ENCODE measurements at regions not wholly inside any gene's neighbourhood (a gene's known extent, or its start where the extent isn't known, plus 50 kb on each side); places are given as distances from the start of the nearest gene placed in this dataset.

GRCh38 chr2:153311432-153311831 is 167.1 kb downstream of the RPRM start:
- no peak overlapping the region for H3K27ac Mint-ChIP-seq
- Histone ChIP-seq H3K36me3 (ENCODE audit: insufficient read depth) (no peaks in the 10 kb centered on the region), H3K27me3 (ENCODE audit: insufficient read depth) (no peaks in the 10 kb centered on the region), H3K27ac (ENCODE audit: low read depth) (no peak overlapping the region), H3K4me3 (no peak overlapping the region), H2AFZ (no peak overlapping the region), H3K79me2 (replicated peaks; ENCODE audit: insufficient read depth) (no peaks in the 10 kb centered on the region), H3F3A (replicated peaks; ENCODE audit: low read depth) (no peaks in the 10 kb centered on the region), H3K9me2 (ENCODE audit: insufficient read depth) (no peaks in the 10 kb centered on the region), H3K4me2 (no peak overlapping the region), H4K20me1 (replicated peaks; ENCODE audit: insufficient read depth) (no peaks in the 10 kb centered on the region), H3K4me1 (ENCODE audit: insufficient read depth) (no peaks in the 10 kb centered on the region)
- H3K9me3 Mint-ChIP-seq, result no peaks in the 10 kb centered on the region
- no peaks in the 10 kb centered on the region for H3K4me1 Mint-ChIP-seq
- H3K4me3 Mint-ChIP-seq, result no peak overlapping the region
- DNase-seq (ENCODE audit: low spot score) (no peak), ATAC-seq (no peak)
- no peaks in the 10 kb centered on the region for H3K36me3 Mint-ChIP-seq (ENCODE audit: low read depth)
- no peaks in the 10 kb centered on the region for H3K27me3 Mint-ChIP-seq (ENCODE audit: insufficient read depth, low read depth, poor library complexity)
- TF ChIP-seq CTCF (conservative IDR thresholded peaks at IDR 0.05; ENCODE audit: low read depth in 2 of 2) (no peak), JUNB (IDR thresholded peaks at IDR 0.05; ENCODE audit: unreplicated experiment) (no peak), CREB1 (CRISPR knock-in tag; IDR thresholded peaks at IDR 0.05; ENCODE audit: low read depth) (no peak), STAT1 (IDR thresholded peaks at IDR 0.05; ENCODE audit: unreplicated experiment) (no peak), ZNF331 (CRISPR knock-in tag; IDR thresholded peaks at IDR 0.05; ENCODE audit: low read depth) (no peak), ZNF114 (CRISPR knock-in tag; IDR thresholded peaks at IDR 0.05) (no peak), EZH2 (IDR thresholded peaks at IDR 0.05; ENCODE audit: low read depth, unreplicated experiment) (no peak), NANOG (IDR thresholded peaks at IDR 0.05; ENCODE audit: borderline replicate concordance) (no peak), EZH2phosphoT487 (IDR thresholded peaks at IDR 0.05; ENCODE audit: unreplicated experiment) (no peak), POLR2AphosphoS5 (IDR thresholded peaks at IDR 0.05; ENCODE audit: low read depth) (no peak)
- TF ChIP-seq, protein P1, sequence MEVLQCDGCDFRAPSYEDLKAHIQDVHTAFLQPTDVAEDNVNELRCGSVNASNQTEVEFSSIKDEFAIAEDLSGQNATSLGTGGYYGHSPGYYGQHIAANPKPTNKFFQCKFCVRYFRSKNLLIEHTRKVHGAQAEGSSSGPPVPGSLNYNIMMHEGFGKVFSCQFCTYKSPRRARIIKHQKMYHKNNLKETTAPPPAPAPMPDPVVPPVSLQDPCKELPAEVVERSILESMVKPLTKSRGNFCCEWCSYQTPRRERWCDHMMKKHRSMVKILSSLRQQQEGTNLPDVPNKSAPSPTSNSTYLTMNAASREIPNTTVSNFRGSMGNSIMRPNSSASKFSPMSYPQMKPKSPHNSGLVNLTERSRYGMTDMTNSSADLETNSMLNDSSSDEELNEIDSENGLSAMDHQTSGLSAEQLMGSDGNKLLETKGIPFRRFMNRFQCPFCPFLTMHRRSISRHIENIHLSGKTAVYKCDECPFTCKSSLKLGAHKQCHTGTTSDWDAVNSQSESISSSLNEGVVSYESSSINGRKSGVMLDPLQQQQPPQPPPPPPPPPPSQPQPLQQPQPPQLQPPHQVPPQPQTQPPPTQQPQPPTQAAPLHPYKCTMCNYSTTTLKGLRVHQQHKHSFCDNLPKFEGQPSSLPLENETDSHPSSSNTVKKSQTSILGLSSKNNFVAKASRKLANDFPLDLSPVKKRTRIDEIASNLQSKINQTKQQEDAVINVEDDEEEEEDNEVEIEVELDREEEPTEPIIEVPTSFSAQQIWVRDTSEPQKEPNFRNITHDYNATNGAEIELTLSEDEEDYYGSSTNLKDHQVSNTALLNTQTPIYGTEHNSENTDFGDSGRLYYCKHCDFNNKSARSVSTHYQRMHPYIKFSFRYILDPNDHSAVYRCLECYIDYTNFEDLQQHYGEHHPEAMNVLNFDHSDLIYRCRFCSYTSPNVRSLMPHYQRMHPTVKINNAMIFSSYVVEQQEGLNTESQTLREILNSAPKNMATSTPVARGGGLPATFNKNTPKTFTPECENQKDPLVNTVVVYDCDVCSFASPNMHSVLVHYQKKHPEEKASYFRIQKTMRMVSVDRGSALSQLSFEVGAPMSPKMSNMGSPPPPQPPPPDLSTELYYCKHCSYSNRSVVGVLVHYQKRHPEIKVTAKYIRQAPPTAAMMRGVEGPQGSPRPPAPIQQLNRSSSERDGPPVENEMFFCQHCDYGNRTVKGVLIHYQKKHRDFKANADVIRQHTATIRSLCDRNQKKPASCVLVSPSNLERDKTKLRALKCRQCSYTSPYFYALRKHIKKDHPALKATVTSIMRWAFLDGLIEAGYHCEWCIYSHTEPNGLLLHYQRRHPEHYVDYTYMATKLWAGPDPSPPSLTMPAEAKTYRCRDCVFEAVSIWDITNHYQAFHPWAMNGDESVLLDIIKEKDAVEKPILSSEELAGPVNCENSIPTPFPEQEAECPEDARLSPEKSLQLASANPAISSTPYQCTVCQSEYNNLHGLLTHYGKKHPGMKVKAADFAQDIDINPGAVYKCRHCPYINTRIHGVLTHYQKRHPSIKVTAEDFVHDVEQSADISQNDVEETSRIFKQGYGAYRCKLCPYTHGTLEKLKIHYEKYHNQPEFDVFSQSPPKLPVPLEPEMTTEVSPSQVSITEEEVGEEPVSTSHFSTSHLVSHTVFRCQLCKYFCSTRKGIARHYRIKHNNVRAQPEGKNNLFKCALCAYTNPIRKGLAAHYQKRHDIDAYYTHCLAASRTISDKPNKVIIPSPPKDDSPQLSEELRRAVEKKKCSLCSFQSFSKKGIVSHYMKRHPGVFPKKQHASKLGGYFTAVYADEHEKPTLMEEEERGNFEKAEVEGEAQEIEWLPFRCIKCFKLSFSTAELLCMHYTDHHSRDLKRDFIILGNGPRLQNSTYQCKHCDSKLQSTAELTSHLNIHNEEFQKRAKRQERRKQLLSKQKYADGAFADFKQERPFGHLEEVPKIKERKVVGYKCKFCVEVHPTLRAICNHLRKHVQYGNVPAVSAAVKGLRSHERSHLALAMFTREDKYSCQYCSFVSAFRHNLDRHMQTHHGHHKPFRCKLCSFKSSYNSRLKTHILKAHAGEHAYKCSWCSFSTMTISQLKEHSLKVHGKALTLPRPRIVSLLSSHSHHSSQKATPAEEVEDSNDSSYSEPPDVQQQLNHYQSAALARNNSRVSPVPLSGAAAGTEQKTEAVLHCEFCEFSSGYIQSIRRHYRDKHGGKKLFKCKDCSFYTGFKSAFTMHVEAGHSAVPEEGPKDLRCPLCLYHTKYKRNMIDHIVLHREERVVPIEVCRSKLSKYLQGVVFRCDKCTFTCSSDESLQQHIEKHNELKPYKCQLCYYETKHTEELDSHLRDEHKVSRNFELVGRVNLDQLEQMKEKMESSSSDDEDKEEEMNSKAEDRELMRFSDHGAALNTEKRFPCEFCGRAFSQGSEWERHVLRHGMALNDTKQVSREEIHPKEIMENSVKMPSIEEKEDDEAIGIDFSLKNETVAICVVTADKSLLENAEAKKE (CRISPR knock-in tag; IDR thresholded peaks at IDR 0.05), result no peak
- TF ChIP-seq, protein P2, sequence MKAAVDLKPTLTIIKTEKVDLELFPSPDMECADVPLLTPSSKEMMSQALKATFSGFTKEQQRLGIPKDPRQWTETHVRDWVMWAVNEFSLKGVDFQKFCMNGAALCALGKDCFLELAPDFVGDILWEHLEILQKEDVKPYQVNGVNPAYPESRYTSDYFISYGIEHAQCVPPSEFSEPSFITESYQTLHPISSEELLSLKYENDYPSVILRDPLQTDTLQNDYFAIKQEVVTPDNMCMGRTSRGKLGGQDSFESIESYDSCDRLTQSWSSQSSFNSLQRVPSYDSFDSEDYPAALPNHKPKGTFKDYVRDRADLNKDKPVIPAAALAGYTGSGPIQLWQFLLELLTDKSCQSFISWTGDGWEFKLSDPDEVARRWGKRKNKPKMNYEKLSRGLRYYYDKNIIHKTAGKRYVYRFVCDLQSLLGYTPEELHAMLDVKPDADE (IDR thresholded peaks at IDR 0.05), result no peak
- TF ChIP-seq, protein P3, sequence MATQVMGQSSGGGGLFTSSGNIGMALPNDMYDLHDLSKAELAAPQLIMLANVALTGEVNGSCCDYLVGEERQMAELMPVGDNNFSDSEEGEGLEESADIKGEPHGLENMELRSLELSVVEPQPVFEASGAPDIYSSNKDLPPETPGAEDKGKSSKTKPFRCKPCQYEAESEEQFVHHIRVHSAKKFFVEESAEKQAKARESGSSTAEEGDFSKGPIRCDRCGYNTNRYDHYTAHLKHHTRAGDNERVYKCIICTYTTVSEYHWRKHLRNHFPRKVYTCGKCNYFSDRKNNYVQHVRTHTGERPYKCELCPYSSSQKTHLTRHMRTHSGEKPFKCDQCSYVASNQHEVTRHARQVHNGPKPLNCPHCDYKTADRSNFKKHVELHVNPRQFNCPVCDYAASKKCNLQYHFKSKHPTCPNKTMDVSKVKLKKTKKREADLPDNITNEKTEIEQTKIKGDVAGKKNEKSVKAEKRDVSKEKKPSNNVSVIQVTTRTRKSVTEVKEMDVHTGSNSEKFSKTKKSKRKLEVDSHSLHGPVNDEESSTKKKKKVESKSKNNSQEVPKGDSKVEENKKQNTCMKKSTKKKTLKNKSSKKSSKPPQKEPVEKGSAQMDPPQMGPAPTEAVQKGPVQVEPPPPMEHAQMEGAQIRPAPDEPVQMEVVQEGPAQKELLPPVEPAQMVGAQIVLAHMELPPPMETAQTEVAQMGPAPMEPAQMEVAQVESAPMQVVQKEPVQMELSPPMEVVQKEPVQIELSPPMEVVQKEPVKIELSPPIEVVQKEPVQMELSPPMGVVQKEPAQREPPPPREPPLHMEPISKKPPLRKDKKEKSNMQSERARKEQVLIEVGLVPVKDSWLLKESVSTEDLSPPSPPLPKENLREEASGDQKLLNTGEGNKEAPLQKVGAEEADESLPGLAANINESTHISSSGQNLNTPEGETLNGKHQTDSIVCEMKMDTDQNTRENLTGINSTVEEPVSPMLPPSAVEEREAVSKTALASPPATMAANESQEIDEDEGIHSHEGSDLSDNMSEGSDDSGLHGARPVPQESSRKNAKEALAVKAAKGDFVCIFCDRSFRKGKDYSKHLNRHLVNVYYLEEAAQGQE (IDR thresholded peaks at IDR 0.05; ENCODE audit: unreplicated experiment), result no peak

Measured in GM23338 (cell line).